Naive thymus-derived CD8-positive, alpha-beta T cell (primary cell): ENCODE measurements at regions not wholly inside any gene's neighbourhood (a gene's known extent, or its start where the extent isn't known, plus 50 kb on each side); places are given as distances from the start of the nearest gene placed in this dataset.

Experiments
- ATAC-seq, 2 donors: fragments of 150-1000 bp; cut with Tn5 transposase in 1 of 2; sonication (Bioruptor Pico), chemical (Tn5 transposase) in 1 of 2; 1 replicate in 1 of 2; 2 replicates in 1 of 2; pipeline ENCODE4 v1.10.0; 2021; ENCODE audit warnings: mild to moderate bottlenecking in 2 of 2, moderate library complexity in 2 of 2
- POLR2A ChIA-PET: fragments of 350-600 bp; sonication (Branson Sonifier 250); formaldehyde crosslinking; loops from one replicate; lab custom pipeline; 2021; ENCODE audit warnings: antibody characterized with exemption; lab: Charles Lee
- DNase-seq, 10 donors: peaks; one replicate each; pipeline versions ENCODE4 v3.0.0 to v3.0.0-alpha.2; 2020 to 2022
- H3K27ac Mint-ChIP-seq, 10 donors: one replicate each; pipeline ENCODE4 v1.8.0; 2020 to 2022; ENCODE audit warnings: mild to moderate bottlenecking in 10 of 10, mixed read lengths in 10 of 10, moderate library complexity in 4 of 10, inconsistent platforms in 1 of 10
- H3K27me3 Mint-ChIP-seq, 5 donors: one replicate each; pipeline ENCODE4 v1.8.0; 2021 to 2022; ENCODE audit warnings: mixed read lengths in 5 of 5
- H3K36me3 Mint-ChIP-seq, 3 donors: one replicate each; pipeline ENCODE4 v1.8.0; 2020 to 2022; ENCODE audit warnings: mixed read lengths in 3 of 3, mild to moderate bottlenecking in 2 of 3, inconsistent platforms in 1 of 3
- H3K4me1 Mint-ChIP-seq, 4 donors: one replicate each; pipeline ENCODE4 v1.8.0; 2021 to 2022; ENCODE audit warnings: mixed read lengths in 4 of 4
- H3K4me3 Mint-ChIP-seq, 10 donors: one replicate each; pipeline ENCODE4 v1.8.0; 2020 to 2022; ENCODE audit warnings: mild to moderate bottlenecking in 10 of 10, mixed read lengths in 10 of 10, moderate library complexity in 6 of 10, inconsistent platforms in 1 of 10
- H3K9me3 Mint-ChIP-seq, 9 donors: one replicate each; pipeline ENCODE4 v1.8.0; 2020 to 2022; ENCODE audit warnings: mixed read lengths in 9 of 9, mild to moderate bottlenecking in 3 of 9, inconsistent platforms in 1 of 9, moderate library complexity in 1 of 9

GRCh38 chr2:161533218-161533617 is 91.0 kb upstream of the SLC4A10 start:
- peaks cover 2 to 15% (median 2%) of the 10 kb centered on the region in 3 donors for H3K36me3 Mint-ChIP-seq
- peaks cover 13 to 29% (median 21%) of the 10 kb centered on the region in 5 donors for H3K27me3 Mint-ChIP-seq
- H3K4me1 Mint-ChIP-seq = no peaks in the 10 kb centered on the region
- H3K4me3 Mint-ChIP-seq = no peak overlapping the region
- peaks cover 7 to 39% (median 32%) of the 10 kb centered on the region in 9 donors for H3K9me3 Mint-ChIP-seq
- H3K27ac Mint-ChIP-seq = no peak overlapping the region
- POLR2A ChIA-PET = no interaction called here
- ATAC-seq = no peak
- no peak for DNase-seq

GRCh38 chr2:161546635-161547034 is 77.6 kb upstream of the SLC4A10 start:
- no peaks in the 10 kb centered on the region for H3K4me1 Mint-ChIP-seq
- ATAC-seq (no peak), DNase-seq (no peak)
- peaks cover 0 to 3% (median 0%) of the 10 kb centered on the region in 9 donors for H3K9me3 Mint-ChIP-seq
- H3K36me3 Mint-ChIP-seq = no peaks in the 10 kb centered on the region
- no peak overlapping the region for H3K27ac Mint-ChIP-seq
- POLR2A ChIA-PET = no interaction called here
- no peak overlapping the region for H3K4me3 Mint-ChIP-seq
- H3K27me3 Mint-ChIP-seq = peaks cover 0 to 7% (median 5%) of the 10 kb centered on the region in 5 donors

- ATAC-seq (no peak), DNase-seq (no peak)
- peaks cover 0 to 11% (median 5%) of the 10 kb centered on the region in 5 donors for H3K27me3 Mint-ChIP-seq
- H3K9me3 Mint-ChIP-seq = peaks cover 0 to 3% (median 0%) of the 10 kb centered on the region in 9 donors
- POLR2A ChIA-PET = no interaction called here
- no peaks in the 10 kb centered on the region for H3K4me1 Mint-ChIP-seq
- no peak overlapping the region for H3K4me3 Mint-ChIP-seq
- H3K27ac Mint-ChIP-seq = no peak overlapping the region
- no peaks in the 10 kb centered on the region for H3K36me3 Mint-ChIP-seq
Observed at GRCh38 chr2:161547130-161547529, 77.1 kb upstream of the SLC4A10 start.

- H3K27me3 Mint-ChIP-seq = peaks cover 7 to 29% (median 10%) of the 10 kb centered on the region in 5 donors
- no peaks in the 10 kb centered on the region for H3K9me3 Mint-ChIP-seq
- DNase-seq (no peak), ATAC-seq (no peak)
- no peak overlapping the region for H3K27ac Mint-ChIP-seq
- POLR2A ChIA-PET = no interaction called here
- H3K4me3 Mint-ChIP-seq = no peak overlapping the region
- no peaks in the 10 kb centered on the region for H3K4me1 Mint-ChIP-seq
- H3K36me3 Mint-ChIP-seq = no peaks in the 10 kb centered on the region
Observed at GRCh38 chr2:161552015-161552414, 72.2 kb upstream of the SLC4A10 start.

GRCh38 chr2:161555826-161556225 is 68.4 kb upstream of the SLC4A10 start:
- no peak for ATAC-seq
- Mint-ChIP-seq H3K36me3 (no peaks in the 10 kb centered on the region), H3K27me3 (peaks cover 6 to 37% (median 18%) of the 10 kb centered on the region in 5 donors), H3K4me1 (no peaks in the 10 kb centered on the region), H3K9me3 (peaks cover 0 to 4% (median under 1%) of the 10 kb centered on the region in 9 donors), H3K27ac (no peak overlapping the region), H3K4me3 (no peak overlapping the region)
- POLR2A ChIA-PET = no interaction called here
- no peak for DNase-seq

GRCh38 chr2:161556440-161556839 is 67.8 kb upstream of the SLC4A10 start:
- H3K4me3 Mint-ChIP-seq = no peak overlapping the region
- POLR2A ChIA-PET = no interaction called here
- ATAC-seq = no peak
- H3K27me3 Mint-ChIP-seq = peaks cover 8 to 36% (median 19%) of the 10 kb centered on the region in 5 donors
- no peaks in the 10 kb centered on the region for H3K4me1 Mint-ChIP-seq
- H3K36me3 Mint-ChIP-seq = no peaks in the 10 kb centered on the region
- no peak overlapping the region for H3K27ac Mint-ChIP-seq
- no peak for DNase-seq
- H3K9me3 Mint-ChIP-seq = peaks cover 0 to 10% (median 3%) of the 10 kb centered on the region in 9 donors

- H3K4me1 Mint-ChIP-seq = no peaks in the 10 kb centered on the region
- H3K27ac Mint-ChIP-seq = no peak overlapping the region
- POLR2A ChIA-PET = no interaction called here
- peaks cover 0 to 16% (median 9%) of the 10 kb centered on the region in 9 donors for H3K9me3 Mint-ChIP-seq
- H3K36me3 Mint-ChIP-seq = peaks cover 0 to 7% (median 0%) of the 10 kb centered on the region in 3 donors
- no peak for DNase-seq
- no peak overlapping the region for H3K4me3 Mint-ChIP-seq
- ATAC-seq = no peak
- peaks cover 9 to 33% (median 22%) of the 10 kb centered on the region in 5 donors for H3K27me3 Mint-ChIP-seq
Observed at GRCh38 chr2:161557538-161557937, 66.7 kb upstream of the SLC4A10 start.

GRCh38 chr2:161564906-161565305 is 59.3 kb upstream of the SLC4A10 start:
- DNase-seq (no peak), ATAC-seq (no peak)
- Mint-ChIP-seq H3K9me3 (peaks cover 12 to 50% (median 38%) of the 10 kb centered on the region in 9 donors), H3K27me3 (peaks cover 10 to 34% (median 22%) of the 10 kb centered on the region in 5 donors), H3K4me1 (no peaks in the 10 kb centered on the region), H3K4me3 (no peak overlapping the region), H3K27ac (no peak overlapping the region), H3K36me3 (peaks cover 3 to 37% (median 7%) of the 10 kb centered on the region in 3 donors)
- POLR2A ChIA-PET = no interaction called here

GRCh38 chr2:161569401-161569800 is 54.8 kb upstream of the SLC4A10 start:
- no peak overlapping the region for H3K4me3 Mint-ChIP-seq
- no peak overlapping the region for H3K27ac Mint-ChIP-seq
- H3K36me3 Mint-ChIP-seq = peaks cover 0 to 13% (median 0%) of the 10 kb centered on the region in 3 donors
- no peaks in the 10 kb centered on the region for H3K4me1 Mint-ChIP-seq
- H3K9me3 Mint-ChIP-seq = peaks cover under 1 to 17% (median 15%) of the 10 kb centered on the region in 9 donors
- H3K27me3 Mint-ChIP-seq = peaks cover 0 to 2% (median 0%) of the 10 kb centered on the region in 5 donors
- ATAC-seq (no peak), DNase-seq (no peak)
- POLR2A ChIA-PET = no interaction called here

GRCh38 chr2:161570424-161571050 is 53.7 kb upstream of the SLC4A10 start:
- Mint-ChIP-seq H3K4me3 (no peak overlapping the region), H3K27me3 (peaks cover 0 to 2% (median 0%) of the 10 kb centered on the region in 5 donors), H3K9me3 (peaks cover 0 to 9% (median 4%) of the 10 kb centered on the region in 9 donors), H3K36me3 (peaks cover 0 to 2% (median 0%) of the 10 kb centered on the region in 3 donors), H3K4me1 (no peaks in the 10 kb centered on the region), H3K27ac (no peak overlapping the region)
- POLR2A ChIA-PET = no interaction called here
- ATAC-seq = no peak
- DNase-seq = no peak

GRCh38 chr2:161571051-161571429 is 53.2 kb upstream of the SLC4A10 start:
- Mint-ChIP-seq H3K27ac (no peak overlapping the region), H3K4me3 (no peak overlapping the region), H3K36me3 (no peaks in the 10 kb centered on the region), H3K9me3 (peaks cover 0 to 6% (median 0%) of the 10 kb centered on the region in 9 donors), H3K27me3 (peaks cover 0 to 2% (median 0%) of the 10 kb centered on the region in 5 donors), H3K4me1 (no peaks in the 10 kb centered on the region)
- POLR2A ChIA-PET = no interaction called here
- DNase-seq (no peak), ATAC-seq (no peak)
